Cardiac muscle cell (in vitro differentiated cells and primary cell): ENCODE measurements at regions not wholly inside any gene's neighbourhood (a gene's known extent, or its start where the extent isn't known, plus 50 kb on each side); places are given as distances from the start of the nearest gene placed in this dataset.

ENCODE experiments used
- DNase-seq, 2 donors: peaks; one replicate each; pipeline versions ENCODE4 v3.0.0 to v3.0.0-alpha.2; 2010 to 2017; ENCODE audit warnings: low read depth in 1 of 2, low spot score in 1 of 2
- H3K27ac ChIP-seq: fragments of 200-600 bp; sonication (generic); 2 replicates; pipeline ENCODE4 v1.5.1; 2016
- H3K27me3 ChIP-seq: fragments of 200-600 bp; sonication (generic); 2 replicates; pipeline ENCODE4 v1.6.0; 2016; ENCODE audit warnings: control low read depth
- H3K36me3 ChIP-seq: fragments of 200-600 bp; sonication (generic); 2 replicates; pipeline ENCODE4 v1.5.1; 2016; ENCODE audit warnings: control low read depth
- H3K4me1 ChIP-seq: fragments of 200-600 bp; sonication (generic); 2 replicates; pipeline ENCODE4 v1.8.1; 2017; ENCODE audit warnings: low read depth, mild to moderate bottlenecking, mixed run types
- H3K4me3 ChIP-seq: fragments of 200-600 bp; sonication (generic); 2 replicates; pipeline ENCODE4 v1.5.1; 2016; ENCODE audit warnings: mild to moderate bottlenecking
- H3K9me3 ChIP-seq: fragments of 200-600 bp; sonication (generic); 2 replicates; pipeline ENCODE4 v1.5.1; 2017; ENCODE audit warnings: low read depth, mild to moderate bottlenecking, control low read depth
- CTCF ChIP-seq: IDR thresholded peaks from 2 replicates; pipeline ENCODE4 v1.5.1; 2012; ENCODE audit warnings: low read depth, mild to moderate bottlenecking, low read length

- DNase-seq: no peak
- Histone ChIP-seq H3K4me1 (peaks cover 17% of the 10 kb centered on the region), H3K9me3 (no peaks in the 10 kb centered on the region), H3K4me3 (no peak overlapping the region), H3K27ac (no peak overlapping the region), H3K36me3 (no peaks in the 10 kb centered on the region), H3K27me3 (no peaks in the 10 kb centered on the region)
- no peak for TF ChIP-seq CTCF
These were observed 62.7 kb upstream of the GGTA1 start for GRCh38 chr9:121562301-121562700.

DNA sequence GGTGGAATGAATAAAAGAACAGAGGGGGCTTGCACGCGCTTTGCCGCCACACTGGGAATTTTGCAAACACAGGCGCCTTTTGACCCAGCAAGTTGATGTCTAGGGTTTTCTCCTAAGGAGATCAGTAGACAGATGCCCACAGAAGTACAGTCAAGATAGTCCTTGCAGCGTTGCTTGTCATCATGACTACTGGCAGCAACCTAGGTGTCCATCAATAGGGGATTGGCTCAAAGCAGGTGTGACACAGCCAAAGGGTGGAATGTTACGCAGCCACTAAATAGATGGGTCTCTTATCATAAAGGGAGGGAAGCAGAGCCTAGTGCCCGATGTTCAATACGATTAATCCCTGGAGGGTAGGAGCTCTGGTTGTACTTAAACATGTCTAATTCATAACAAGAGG is 63.8 kb upstream of the GGTA1 start:
- H3K27ac ChIP-seq: no peak overlapping the region
- no peaks in the 10 kb centered on the region for H3K27me3 ChIP-seq
- H3K9me3 ChIP-seq: no peaks in the 10 kb centered on the region
- no peak for DNase-seq
- no peak overlapping the region for H3K4me3 ChIP-seq
- peaks cover 16% of the 10 kb centered on the region for H3K4me1 ChIP-seq
- TF ChIP-seq CTCF: no peak
- no peaks in the 10 kb centered on the region for H3K36me3 ChIP-seq

DNA sequence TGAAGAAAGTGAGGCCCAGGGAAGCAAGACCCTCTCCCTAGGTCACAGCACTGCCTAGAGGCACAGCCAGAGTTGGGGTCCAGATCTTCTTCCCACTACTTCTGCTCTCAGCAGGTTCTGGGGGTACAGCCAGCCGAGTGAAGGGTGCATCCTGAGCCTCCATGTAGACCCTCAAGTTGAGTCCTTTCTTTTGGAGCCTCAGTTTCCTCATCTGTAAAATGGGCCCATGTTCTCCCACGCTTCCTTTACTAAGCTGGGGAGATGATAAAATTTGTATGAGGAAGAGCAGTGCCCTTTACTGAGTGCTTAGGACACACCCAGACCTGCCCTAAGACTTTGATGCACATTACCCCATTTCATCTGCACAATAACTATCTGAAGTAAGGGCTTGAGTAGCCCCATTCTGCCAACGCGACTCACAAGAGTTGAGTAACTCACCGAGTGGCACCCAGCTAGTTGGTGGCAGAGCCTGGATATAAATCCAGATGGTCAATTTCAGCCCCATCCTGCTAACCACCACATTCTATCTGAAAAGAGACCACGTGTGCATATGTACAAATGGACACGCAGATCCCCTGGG is 64.3 kb upstream of the GGTA1 start:
- DNase-seq: no peak
- H3K9me3 ChIP-seq: no peaks in the 10 kb centered on the region
- no peak overlapping the region for H3K4me3 ChIP-seq
- H3K4me1 ChIP-seq: peaks cover 19% of the 10 kb centered on the region
- TF ChIP-seq CTCF: no peak
- no peaks in the 10 kb centered on the region for H3K27me3 ChIP-seq
- no peaks in the 10 kb centered on the region for H3K36me3 ChIP-seq
- H3K27ac ChIP-seq: no peak overlapping the region

- Histone ChIP-seq H3K4me1 (peaks cover 20% of the 10 kb centered on the region), H3K4me3 (no peak overlapping the region), H3K36me3 (no peaks in the 10 kb centered on the region), H3K9me3 (no peaks in the 10 kb centered on the region), H3K27ac (no peak overlapping the region), H3K27me3 (no peaks in the 10 kb centered on the region)
- DNase-seq: no peak
- no peak for TF ChIP-seq CTCF
These were observed 65.0 kb upstream of the GGTA1 start for GRCh38 chr9:121564504-121565260.

DNA sequence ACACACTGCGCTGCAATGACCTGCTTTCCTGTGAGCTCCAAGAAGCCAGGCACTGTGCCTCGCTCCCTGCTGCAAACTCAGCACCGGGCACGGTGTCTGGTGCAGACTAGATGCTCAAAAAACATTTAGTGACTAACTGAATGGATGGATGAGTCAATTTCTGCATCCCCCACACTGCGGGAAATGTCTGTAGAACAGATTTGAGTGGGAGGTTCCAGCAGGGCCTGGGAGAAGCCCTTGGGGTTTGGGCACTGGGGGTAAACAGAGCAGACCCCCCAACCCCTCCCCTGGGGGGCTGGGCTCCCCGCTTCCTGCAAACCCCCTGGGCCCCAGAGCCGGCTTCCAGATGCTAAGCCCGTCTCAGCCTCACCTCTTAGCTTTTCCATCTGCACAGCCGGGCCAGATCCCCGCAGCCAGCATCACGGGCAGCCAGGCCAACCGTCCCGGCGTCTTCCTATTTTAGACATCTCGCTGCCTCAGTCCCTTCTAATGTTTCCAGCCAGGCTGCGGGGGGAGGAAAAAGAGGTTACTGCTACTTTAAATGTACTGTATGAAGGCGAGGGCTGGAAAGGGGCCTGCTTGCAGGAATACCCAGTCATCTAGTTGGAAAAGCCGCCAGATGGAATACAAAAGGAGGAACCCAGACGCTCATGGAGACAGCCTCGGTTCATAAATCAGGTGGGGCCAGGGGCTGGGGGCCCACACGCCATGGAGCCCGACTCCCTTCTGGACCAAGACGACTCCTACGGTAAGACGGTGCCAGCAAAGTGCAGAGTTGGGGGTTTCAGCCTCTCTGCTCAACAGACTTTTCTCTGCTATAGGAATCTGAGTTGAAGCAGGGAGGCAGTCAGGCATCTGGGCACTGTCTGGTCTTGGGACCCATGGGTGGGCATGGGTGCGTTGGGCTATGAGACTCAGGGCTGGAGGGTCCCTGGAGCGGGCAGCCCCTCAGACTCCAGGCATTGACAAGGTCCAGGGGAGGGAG is 67.1 kb upstream of the GGTA1 start:
- no peak for TF ChIP-seq CTCF
- DNase-seq: peak in 1 of 2 donors; percentile 48
- no peaks in the 10 kb centered on the region for H3K36me3 ChIP-seq
- H3K27me3 ChIP-seq: no peaks in the 10 kb centered on the region
- peaks cover 20% of the 10 kb centered on the region for H3K4me1 ChIP-seq
- H3K9me3 ChIP-seq: no peaks in the 10 kb centered on the region
- H3K4me3 ChIP-seq: no peak overlapping the region
- H3K27ac ChIP-seq: peak overlapping the region; percentile 40
